Stimulated activated CD4-positive, alpha-beta T cell treated with anti-CD3 and anti-CD28 coated beads, Interleukin-4, amount 100 ng/mL, for 1 hour (primary cell): ENCODE measurements at regions not wholly inside any gene's neighbourhood (a gene's known extent, or its start where the extent isn't known, plus 50 kb on each side); places are given as distances from the start of the nearest gene placed in this dataset.
A peak's percentile ranks its signal among the peaks of the same experiment; 100 is the strongest.
"Not testable (repeated sequence)": the region's sequence is repeated elsewhere in the genome, so short reads cannot be mapped to it uniquely, and the experiment has no call there.

Source experiments
- DNase-seq: peaks from one replicate; pipeline ENCODE4 v3.0.0-alpha.2; 2020

DNA sequence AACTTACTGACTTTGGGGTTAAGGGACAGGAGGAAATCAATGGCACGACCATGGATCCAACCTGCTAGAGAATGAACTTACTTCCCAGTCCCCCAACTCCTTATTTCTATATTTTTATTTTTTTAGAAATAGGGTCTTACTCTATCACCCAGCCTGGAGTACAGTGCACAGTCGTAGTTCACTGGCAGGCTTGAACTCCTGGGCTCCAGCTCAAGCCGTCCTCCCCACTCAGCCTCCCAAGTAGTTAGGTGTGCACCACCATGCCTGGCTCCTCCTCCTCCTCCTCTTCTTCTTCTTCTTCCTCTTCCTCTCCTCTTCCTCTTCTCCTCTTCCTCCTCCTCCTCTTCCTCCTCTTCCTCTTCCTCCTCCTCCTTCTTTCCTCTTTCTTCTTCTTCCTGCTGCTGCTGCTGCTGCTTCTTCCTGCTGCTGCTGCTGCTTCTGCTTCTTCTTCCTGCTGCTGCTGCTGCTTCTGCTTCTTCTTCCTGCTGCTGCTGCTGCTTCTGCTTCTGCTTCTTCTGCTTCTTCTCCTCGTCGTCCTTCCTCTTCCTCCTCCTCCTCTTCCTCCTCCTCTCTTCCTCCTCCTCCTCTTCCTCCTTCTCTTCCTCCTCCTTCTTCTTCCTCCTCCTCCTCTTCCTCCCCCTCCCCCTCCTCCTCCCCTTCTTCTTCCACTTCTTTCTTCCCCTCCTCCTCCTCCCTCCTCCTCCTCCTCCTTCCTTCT is 390.1 kb upstream of the RGS6 start:
- DNase-seq, result no peak

DNA sequence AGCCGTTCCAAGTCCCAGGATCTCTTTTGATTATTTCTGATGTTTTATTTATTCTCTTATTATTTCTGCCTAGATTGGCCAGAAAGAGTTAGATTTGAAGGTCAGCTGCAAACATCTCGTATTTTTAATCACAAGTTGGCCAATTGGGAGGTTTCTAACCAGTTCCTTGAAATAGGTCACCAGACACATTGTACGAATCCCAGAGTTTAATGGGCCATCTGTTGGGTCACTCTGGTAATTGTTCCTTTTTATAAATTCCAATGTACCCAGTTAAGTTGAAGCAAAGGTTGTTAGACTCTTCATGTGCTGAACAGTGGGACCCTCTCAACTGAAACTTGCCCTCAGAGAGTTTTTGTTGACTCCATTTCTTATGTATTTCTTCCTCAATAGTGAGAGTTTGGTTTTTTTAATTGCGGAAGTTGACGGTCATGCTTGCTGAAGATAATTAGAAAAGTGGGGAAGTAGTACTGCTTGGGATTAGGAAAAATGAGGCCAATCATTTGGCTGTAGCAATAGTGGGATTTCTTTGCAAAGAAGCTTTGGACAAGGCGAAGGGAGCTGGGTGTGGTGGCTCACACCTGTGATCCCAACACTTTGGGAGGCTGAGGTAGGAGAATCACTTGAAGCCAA is 382.7 kb upstream of the RGS6 start:
- DNase-seq, result no peak

- DNase-seq, result no peak
Observed at GRCh38 chr14:71550367-71550766, 381.9 kb upstream of the RGS6 start.

DNA sequence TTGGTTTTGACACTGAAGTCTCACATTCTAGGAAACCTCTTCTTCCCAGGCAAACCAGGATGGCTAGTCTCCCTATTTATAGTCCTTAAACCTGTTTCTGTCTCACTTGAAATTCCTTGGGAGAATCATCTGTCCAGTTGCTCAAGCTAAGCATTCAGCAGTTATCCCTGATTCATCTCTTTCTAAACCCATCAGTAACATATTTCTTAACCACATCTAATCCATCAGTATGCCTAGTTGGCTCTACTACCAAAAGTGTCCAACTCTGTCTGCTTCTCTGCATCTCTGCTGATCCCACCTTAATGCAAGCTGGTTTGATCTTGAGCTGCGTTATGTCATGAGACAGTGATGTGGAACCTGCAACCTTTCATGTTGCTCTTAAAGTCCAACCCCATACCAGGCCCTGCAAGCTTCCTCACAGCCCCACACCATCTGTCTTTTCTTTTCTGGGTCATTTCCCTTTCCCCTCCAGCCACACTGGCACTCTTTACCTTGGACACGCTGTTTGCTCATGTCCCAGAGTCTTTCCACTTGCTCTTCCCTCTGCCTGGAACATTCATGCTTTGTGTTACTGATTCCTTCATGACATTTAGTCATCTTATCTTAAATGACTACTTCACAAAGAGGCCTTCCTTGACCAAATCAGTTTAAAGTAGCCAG is 380.8 kb upstream of the RGS6 start:
- DNase-seq, result no peak

DNA sequence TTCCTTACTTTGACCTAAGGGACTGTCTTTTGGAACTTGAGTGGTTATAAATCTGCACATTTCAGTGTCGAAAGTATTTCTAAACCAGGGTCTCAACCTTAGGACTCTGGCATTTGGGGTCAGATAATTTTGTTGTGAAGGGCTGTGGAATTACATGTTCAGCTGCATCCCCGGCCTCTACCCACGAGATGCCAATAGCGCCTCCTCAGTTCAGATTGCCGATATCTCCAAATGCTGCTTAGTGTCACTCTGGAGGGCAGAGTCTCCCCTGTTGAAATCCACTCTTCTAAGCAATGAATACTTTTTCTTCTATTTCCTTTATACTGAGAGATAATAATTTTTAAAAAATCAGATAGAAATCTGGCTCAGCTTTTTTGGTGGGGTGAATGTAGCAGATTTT is 379.4 kb upstream of the RGS6 start:
- DNase-seq, result no peak

GRCh38 chr14:71553779-71554178 is 378.4 kb upstream of the RGS6 start:
- no peak for DNase-seq

DNA sequence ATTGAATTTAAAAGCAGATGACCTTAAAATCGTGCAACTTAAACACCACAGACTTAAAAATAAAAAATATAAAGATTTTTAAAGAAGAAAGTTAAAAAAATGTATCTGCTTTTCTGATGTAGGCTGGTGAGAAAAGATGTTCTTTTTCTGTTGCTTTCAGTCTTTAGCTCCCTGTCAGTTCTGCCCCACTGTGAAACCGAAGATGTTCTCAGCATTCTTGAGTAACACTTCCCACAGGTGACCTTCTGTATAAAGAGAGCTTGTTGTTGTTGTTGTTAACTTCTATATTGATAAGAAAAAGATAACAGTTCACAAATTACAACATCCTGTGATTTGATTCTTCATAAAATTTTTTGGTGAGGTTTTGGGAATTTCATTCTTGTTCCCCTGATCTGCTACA is 377.9 kb upstream of the RGS6 start:
- DNase-seq, result no peak

GRCh38 chr14:71554959-71555612 is 377.1 kb upstream of the RGS6 start:
- no peak for DNase-seq

GRCh38 chr14:71555654-71556559 is 376.3 kb upstream of the RGS6 start:
- DNase-seq, result peak; percentile 65

DNA sequence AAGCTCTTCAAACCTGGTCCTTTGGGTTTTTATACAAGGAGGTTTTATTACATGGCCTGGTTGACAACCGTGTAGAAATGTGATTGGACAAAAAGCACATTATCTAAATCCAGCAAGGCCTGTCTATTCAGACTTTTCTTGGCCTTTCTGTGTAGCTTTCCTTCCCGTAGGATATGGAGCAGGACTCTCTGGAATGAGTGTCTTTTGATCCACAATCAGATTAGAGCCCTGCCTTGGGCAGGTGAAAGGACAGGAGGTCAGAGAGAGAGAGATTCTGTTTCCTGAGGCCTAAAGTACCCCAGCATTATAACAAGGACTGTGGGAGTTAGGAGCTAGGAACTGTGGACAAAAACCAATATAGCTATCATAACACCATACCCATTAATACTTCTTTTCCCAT is 375.5 kb upstream of the RGS6 start:
- DNase-seq, result no peak

GRCh38 chr14:71557351-71557750 is 374.9 kb upstream of the RGS6 start:
- DNase-seq, result no peak

GRCh38 chr14:71558943-71559342 is 373.3 kb upstream of the RGS6 start:
- DNase-seq, result not testable (repeated sequence)

DNA sequence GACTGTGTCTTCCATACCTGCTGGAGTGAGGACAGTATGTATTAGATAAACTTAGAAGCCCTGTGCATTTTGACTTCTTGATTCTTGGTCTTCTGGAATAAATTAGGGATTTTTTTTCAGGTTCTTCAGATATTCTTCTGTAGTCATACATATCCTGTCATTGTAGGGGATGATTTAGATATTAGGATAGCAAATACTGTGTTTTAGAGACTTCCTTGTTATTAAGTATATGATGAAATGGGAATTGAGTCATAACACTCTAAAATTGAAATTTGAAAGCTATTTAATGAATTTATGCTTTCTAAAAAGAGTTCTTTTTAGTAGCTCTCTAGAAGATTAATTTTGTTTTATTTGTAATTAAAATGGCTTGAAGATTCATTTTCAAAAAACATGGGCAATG is 371.5 kb upstream of the RGS6 start:
- no peak for DNase-seq

DNA sequence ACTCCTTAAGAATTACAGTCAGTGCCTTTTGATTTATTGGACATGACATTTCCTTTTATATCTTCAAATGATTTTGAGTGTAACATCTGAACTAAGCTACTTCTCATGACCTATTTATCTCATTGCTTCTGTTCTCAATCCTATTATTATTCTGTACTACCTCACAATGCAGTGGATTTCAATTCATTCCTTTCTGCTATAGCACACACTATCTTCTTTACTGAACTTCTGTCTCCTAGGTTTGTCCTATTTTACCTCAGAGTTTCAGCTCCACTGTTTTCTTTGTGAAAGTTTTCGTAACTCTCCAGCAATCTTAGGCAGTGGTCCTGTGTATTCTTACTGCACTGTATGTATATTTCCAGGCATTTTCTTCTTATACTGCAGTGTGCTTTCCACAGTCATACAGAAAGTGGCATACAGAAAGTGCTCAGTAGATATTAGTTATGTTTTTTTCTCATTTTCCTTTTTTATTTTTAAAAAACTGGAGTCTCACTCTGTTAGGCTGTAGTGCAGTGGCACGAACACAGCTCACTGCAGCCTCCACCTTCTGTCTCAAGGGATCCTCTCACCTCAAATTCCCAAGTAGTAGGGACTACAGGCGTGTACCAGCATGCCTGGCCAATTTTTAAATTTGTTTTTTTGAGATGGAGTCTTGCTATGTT is 368.6 kb upstream of the RGS6 start:
- no peak for DNase-seq

- no peak for DNase-seq
Observed at GRCh38 chr14:71566276-71566675, 366.0 kb upstream of the RGS6 start.

GRCh38 chr14:71567499-71568133 is 364.6 kb upstream of the RGS6 start:
- not testable (repeated sequence) for DNase-seq

GRCh38 chr14:71574976-71575375 is 357.3 kb upstream of the RGS6 start:
- DNase-seq, result no peak

DNA sequence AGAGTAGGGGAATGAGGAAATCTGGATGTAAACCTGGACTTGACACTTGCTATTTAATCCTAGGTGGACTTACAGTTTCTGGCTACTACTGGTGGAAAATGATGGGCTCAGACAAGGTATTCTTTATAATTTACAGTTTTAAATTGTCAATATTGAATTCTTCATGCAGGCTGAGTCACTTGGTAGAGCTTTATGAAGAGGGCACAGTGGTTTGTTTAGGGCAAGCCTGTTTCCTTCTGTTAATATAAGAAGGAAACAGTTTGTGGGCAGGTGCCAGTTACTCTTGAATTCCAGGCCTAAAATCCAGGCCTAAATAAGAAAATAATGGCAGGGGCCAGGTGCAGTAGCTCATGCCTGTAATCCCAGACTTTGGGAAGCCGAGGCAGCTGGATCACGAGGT is 355.8 kb upstream of the RGS6 start:
- no peak for DNase-seq

GRCh38 chr14:71579331-71579730 is 352.9 kb upstream of the RGS6 start:
- DNase-seq, result no peak

DNA sequence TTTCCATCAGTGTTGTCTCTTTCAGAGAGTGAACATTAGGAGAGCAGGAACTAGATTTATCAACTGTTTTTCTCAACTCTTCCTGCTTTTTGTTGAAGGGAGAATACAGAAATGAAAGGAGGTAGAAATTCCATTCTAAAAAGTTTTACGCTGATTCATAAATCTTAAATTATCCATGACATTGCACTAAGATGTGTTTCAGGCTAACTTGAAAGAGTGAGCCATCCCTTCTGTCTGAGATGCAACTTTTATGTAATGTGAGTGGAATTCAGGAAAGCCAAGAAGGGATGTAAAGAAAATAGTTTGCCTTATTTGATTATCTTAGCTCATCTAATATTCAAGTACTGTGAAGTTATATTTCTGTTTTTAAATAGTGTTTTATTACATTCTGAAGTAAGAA is 349.5 kb upstream of the RGS6 start:
- DNase-seq, result no peak

DNA sequence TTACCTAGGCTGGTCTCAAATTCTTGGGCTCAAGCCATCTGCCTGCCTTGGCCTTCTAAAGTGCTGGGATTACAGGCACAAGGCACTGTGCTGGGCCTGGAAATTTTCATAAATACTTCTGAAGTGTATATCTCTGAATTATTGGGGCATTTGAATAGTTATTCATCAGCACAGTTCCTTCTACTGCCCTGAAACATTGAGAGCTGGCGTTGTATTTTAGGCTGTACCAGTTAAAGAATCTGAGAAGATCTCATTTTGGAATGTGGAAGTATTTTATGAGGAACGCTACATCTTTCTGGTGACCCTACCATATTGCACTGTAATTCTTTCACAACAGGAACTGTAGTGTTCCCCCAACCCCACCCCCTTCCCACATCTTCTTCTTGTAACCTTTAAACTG is 349.0 kb upstream of the RGS6 start:
- no peak for DNase-seq

GRCh38 chr14:71583705-71584104 is 348.5 kb upstream of the RGS6 start:
- DNase-seq, result no peak
